ENCODE measurements at regions not wholly inside any gene's neighbourhood (a gene's known extent, or its start where the extent isn't known, plus 50 kb on each side); places are given as distances from the start of the nearest gene placed in this dataset.

- TF ChIP-seq CHD7 (IDR thresholded peaks at IDR 0.05; ENCODE audit: insufficient replicate concordance, low read length) (no peak), POLR2AphosphoS5 (IDR thresholded peaks at IDR 0.05; ENCODE audit: low read depth, low read length) (no peak), RAD21 (IDR thresholded peaks at IDR 0.05 in 1 of 2, conservative IDR thresholded peaks at IDR 0.05 in 1 of 2; ENCODE audit: low read depth in 2 of 2, low read length in 2 of 2) (no peak), KDM5A (IDR thresholded peaks at IDR 0.05; ENCODE audit: low read length) (no peak)
- TF ChIP-seq, protein P1, sequence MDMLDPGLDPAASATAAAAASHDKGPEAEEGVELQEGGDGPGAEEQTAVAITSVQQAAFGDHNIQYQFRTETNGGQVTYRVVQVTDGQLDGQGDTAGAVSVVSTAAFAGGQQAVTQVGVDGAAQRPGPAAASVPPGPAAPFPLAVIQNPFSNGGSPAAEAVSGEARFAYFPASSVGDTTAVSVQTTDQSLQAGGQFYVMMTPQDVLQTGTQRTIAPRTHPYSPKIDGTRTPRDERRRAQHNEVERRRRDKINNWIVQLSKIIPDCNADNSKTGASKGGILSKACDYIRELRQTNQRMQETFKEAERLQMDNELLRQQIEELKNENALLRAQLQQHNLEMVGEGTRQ (IDR thresholded peaks at IDR 0.05; ENCODE audit: low read length) = no peak
Observed at GRCh38 chr4:185997296-185997695, 71.7 kb upstream of the TLR3 start (continued).

All from H1 (cell line).